AG09319 (cell line): ENCODE measurements at regions not wholly inside any gene's neighbourhood (a gene's known extent, or its start where the extent isn't known, plus 50 kb on each side); places are given as distances from the start of the nearest gene placed in this dataset.

Experiments used
- DNase-seq: peaks from one replicate; pipeline ENCODE4 v3.0.0-alpha.2; 2010; ENCODE audit warnings: low read depth; ENCODE audit errors: extremely low read depth
- CTCF ChIP-seq: IDR thresholded peaks from 2 replicates; pipeline ENCODE4 v1.5.1; 2011; ENCODE audit warnings: low read depth, mild to moderate bottlenecking, inconsistent platforms, low read length, moderate library complexity

DNA sequence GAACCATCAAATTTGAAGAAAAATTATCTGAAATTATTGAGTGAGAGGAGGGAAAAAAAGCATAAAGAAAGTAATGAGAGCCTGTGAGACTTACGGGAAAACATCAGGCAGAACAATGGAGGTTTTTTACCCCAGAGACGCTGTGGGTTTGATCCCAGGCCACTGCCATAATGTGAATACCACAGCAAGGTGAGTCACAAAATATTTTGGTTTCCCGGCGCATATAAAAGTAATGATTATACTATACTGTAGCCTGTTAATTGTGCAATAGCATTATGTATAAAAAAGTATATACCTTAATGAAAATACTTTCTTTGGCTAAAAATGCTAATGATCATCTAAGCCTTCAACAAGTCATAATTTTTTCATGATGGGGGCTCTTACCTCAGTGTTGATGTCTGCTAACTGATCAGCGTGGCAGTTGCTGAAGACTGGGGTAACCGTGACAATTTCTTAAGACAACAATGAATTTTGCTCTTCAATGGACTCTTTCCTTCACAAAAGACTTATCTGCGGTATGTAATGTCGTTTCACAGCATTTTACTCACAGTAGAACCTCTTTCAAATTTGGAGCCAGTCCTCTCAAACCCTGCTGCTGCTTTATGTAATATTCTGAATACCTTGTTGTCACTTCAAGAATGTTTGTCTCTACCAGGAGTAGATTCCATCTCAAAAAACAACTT is 97.0 kb upstream of the FAM20C start:
- TF ChIP-seq CTCF: no peak
- no peak for DNase-seq

GRCh38 chr7:95863-96260 is 96.5 kb upstream of the FAM20C start:
- DNase-seq: no peak
- TF ChIP-seq CTCF: no peak

DNA sequence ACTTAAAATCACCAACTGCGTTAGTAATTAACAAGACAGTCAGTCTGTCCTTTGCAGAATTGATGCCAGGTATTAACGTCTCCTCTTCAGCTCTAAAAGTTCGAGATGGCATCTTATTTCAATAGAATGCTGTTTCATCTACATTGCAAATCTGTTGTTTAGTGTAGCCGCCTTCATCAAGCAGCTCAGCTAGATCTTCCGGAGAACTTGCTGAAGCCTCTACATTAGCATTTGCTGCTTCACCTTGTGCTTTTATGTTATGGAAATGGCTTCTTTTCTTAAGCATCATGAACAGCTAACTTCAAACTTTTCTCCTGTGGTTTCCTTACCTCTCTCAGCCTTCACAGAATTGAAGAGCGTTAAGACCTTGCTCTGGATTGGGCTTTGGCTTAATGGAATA is 95.5 kb upstream of the FAM20C start:
- DNase-seq: no peak

DNA sequence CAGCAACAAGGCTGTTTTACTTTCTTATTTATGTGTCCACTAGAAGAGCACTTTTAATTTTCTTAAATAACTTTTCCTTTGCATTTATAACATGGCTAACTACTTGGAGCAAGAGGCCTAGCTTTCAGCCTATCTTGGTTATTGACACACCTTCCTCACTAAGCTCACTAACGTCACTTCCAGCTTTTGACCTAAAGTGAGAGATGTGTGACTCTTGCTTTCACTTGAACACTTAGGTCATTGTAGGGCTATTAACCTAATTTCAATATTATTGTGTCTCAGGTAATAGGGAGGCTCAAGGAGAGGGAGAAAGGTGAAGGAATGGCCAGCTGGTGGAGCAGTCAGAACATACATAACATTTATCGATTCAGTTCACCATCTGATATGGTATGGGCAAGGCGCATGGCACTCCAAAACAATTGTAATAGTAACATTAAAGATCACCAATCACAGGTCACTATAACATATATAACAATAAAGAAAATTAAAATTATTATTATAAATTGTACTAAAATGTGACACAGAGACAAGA is 95.0 kb upstream of the FAM20C start:
- TF ChIP-seq CTCF: no peak
- DNase-seq: no peak

More for the DNA sequence above, 95.5 kb upstream of the FAM20C start:
- no peak for TF ChIP-seq CTCF

DNA sequence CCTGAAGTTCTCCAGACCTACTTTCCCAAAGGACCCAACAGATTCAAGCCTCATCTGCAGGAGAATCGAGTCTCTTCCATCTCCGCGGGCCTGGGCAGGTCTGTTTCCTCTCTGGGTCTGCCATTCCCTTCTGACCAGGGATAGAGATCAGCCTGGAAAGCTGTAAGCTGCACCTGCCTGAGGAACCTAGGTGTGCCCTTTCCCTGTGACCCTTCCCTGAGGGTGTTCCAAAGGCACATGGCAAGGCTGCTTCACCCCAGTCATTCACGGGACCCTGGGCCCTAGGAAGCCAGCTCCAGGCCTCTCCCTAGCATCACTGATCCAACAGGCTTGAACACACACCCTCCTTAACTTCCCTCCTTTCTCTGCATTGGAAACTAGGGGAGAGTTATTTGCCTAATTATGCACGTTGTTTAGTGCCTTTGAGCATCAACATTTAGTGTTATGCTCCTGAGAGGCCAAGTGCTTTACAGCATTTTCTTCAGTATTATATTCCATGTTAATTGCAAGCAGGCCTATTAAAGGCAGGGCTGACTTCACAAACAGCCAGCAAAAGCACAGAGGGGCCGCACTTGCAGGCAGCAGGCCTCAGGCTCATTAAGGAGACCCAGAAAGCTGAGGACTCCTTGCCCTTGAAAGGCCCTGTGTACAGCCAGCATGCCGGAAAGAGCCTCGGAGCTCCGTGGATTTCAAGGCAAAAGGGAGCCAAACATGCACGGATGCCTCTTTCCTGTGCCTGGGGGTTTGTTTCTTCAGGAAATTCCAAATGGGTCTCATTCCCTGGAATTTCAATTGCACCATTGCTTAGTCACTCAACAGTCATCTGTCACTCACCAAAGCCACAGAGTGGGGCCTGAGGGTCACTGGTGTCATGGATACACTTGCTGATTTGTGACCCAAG is 91.0 kb upstream of the FAM20C start:
- peak; percentile 49 for DNase-seq
- no peak for TF ChIP-seq CTCF

- TF ChIP-seq CTCF: no peak
- DNase-seq: no peak
These were observed 90.2 kb upstream of the FAM20C start for GRCh38 chr7:102047-102711.
